ENCODE measurements at regions not wholly inside any gene's neighbourhood (a gene's known extent, or its start where the extent isn't known, plus 50 kb on each side); places are given as distances from the start of the nearest gene placed in this dataset.

- in situ Hi-C loops (cut with MboI; ENCODE audit: low sequenced_read_pairs): no loop called here
These were observed 258.3 kb downstream of the TOMM20 start for GRCh38 chr1:234870020-234870981.

DNA sequence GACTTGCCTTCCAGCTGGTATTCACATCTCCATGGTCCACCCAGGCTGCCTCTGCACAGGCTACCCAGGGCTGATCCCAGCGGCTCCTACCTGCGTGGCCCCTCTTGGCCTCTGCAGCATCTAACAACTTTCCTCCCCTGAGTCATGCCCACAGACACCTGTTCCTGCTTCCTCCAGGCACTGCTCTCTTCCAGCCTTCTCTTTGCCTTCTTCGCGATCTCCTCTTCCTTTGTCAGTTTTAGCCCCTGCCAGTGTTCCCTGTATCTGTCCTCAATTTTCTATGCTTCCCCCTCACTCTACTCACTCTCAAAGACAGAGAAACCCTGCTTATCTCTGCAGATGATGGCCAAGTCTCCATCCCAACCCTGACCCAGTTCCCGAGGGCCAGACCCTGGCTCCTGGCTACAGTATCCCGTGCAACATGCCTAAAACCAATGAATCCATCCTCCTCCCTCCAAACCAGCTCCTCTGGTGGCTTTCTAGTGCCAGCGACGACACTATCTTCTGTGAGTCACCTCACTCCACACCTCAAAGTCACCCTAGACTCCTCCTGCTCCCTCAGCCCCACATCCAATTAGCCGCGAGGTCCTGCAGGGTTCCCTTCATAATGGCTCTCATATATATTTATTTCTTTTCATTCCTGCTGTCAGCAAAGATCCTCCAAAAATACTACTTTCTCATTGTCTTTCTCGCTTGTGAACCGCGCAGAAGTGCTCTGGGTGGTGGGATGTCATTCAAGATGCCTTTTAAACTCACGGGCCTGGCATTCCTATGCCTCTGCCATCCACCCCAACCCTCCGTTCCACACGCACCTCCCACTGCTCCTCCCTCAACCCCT, 259.2 kb downstream of the TOMM20 start:
- in situ Hi-C loops (cut with MboI; ENCODE audit: low sequenced_read_pairs): no loop called here

- in situ Hi-C loops (cut with MboI; ENCODE audit: low sequenced_read_pairs): no loop called here
These were observed 258.5 kb upstream of the IRF2BP2 start for GRCh38 chr1:234868296-234869147.

- in situ Hi-C loops (cut with MboI; ENCODE audit: low sequenced_read_pairs): no loop called here
These were observed 256.3 kb upstream of the IRF2BP2 start for GRCh38 chr1:234866007-234866866.

GRCh38 chr1:234865171-234866006, 255.4 kb upstream of the IRF2BP2 start:
- in situ Hi-C loops (cut with MboI; ENCODE audit: low sequenced_read_pairs): no loop called here

DNA sequence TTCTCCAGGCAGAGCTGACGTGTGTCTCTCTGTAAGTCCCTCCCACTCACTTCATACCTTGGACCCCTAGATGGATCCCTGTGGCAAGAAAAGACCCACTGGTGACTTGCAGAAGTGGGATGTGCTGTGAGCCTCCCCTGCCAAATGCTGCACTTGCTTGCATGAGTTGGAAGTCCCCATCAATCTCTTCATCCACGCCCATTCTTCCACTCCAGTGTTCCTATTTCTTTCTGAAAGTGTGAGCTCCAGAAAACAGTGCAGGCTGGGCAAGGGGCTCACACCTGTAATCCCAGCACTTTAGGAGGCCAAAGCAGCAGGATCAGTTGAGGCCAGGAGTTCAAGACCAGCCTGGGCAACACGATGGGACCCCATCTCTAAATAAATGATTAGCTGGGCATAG, 254.1 kb upstream of the IRF2BP2 start:
- in situ Hi-C loops (cut with MboI; ENCODE audit: low sequenced_read_pairs): no loop called here

- in situ Hi-C loops (cut with MboI; ENCODE audit: low sequenced_read_pairs): no loop called here
These were observed 253.6 kb upstream of the IRF2BP2 start for GRCh38 chr1:234863551-234863971.

DNA sequence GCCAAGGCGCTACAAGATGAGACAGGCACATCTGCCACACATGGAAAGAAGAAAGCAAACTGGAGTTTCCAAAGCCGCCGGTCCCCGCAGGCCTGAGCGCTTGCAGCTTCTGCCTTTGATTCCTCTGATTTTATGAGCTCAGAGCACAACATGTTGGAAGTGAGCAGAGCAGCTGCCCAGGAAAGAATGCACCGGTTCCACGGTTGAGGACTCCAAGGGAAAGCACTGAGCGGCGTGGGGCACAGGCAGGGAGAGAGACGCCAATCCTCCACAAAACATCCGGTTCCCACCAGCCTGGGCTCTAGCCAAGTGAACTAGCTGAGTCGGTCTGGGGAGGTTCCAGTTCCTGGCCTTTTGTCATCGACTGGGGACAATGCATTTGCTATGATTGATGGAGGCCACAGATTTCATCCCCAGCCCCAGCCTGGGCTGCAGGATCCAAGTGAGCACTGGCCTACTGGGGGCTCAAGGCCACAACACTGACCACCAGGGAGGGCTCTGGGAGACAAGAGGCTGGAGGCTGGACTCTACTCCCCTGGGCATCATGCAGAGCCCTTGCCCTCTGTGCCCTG, 253.1 kb upstream of the IRF2BP2 start:
- in situ Hi-C loops (cut with MboI; ENCODE audit: low sequenced_read_pairs): no loop called here

- in situ Hi-C loops (cut with MboI; ENCODE audit: low sequenced_read_pairs): no loop called here
These were observed 252.5 kb upstream of the IRF2BP2 start for GRCh38 chr1:234862360-234862943.

DNA sequence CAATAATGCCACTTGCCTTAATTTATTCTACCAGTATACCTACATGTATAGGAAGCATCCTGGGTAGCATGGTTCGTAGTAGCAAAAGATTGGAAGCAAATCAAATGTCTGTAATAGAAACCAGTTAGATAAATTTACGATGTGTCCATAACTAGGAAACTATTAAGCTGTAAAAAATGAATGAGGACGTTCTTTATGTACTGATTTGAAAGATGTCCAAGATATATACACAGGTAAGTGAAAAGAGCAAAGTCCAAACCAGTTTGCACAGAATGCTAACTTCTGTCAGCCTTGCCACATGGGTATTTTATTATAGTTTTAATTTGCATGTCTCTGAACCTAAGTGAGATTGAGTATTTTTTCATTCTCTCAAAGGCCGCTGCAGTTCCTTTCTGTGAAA, 251.8 kb upstream of the IRF2BP2 start:
- in situ Hi-C loops (cut with MboI; ENCODE audit: low sequenced_read_pairs): no loop called here

- in situ Hi-C loops (cut with MboI; ENCODE audit: low sequenced_read_pairs): no loop called here
These were observed 251.1 kb upstream of the IRF2BP2 start for GRCh38 chr1:234861024-234861620.

DNA sequence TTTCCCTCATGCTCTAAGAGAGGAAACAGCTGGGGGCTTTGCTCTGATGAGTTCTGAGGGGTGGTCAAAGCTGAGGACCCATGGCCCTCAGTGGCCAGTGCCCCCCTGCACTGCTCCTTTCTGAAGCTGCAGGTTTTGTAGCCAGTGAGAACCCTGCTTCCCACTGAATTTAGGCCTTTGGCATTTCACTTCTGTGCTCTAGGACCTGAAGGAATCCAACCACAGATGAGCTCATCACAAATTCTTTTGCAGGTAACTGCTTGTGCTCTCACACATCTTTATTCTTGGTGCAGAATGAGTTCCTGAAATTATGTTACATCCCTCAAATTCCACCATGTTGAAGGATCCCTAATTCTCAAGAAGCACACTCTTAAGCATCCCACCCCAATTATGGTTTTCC, 248.7 kb upstream of the IRF2BP2 start:
- in situ Hi-C loops (cut with MboI; ENCODE audit: low sequenced_read_pairs): loop anchor here (10.0 kb wide), 2 partner anchors 226 to 254 kb away; no protein-coding TSS in a partner anchor

- in situ Hi-C loops (cut with MboI; ENCODE audit: low sequenced_read_pairs): loop anchor here (10.0 kb wide), 2 partner anchors 228 to 252 kb away; no protein-coding TSS in a partner anchor
These were observed 246.9 kb upstream of the IRF2BP2 start for GRCh38 chr1:234856845-234857245.

DNA sequence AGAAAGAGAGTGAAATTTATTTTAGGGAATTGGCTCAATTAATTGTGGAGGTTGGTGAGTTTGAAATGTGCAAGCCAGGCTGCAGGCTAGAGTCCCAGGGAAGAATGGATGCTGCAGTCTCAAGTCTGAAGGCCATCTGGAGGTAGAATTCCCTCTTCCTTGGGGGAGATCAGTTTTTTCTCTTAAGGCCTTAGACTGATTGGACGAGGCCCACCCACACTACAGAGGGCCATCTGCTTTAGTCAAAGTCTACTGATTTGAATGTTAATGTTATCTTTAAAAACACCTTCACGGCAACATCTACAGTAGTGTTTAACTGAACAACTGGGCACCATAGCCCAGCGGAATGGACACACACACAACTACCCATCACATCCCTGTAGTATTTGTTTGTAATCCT, 245.9 kb upstream of the IRF2BP2 start:
- in situ Hi-C loops (cut with MboI; ENCODE audit: low sequenced_read_pairs): loop anchor here (10.0 kb wide), 2 partner anchors 229 to 251 kb away; no protein-coding TSS in a partner anchor

DNA sequence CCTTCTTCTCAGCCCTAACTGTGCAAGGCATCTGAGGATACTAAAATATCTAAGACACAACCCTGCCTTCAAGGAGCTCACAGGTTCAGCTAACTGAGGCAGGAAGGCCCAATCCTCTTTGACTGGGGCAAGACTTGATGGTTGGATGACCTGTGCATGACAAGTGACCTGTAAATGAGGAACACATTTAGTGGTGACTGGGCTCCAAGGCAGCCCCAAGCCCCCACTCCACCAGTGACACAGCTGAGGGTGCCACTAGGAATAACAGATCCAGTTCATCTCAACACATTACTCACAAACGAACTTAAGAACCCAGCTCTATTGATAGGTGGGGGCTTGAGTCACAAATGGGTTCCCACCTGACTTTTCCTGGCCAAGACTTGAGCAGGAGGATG, 244.7 kb upstream of the IRF2BP2 start:
- in situ Hi-C loops (cut with MboI; ENCODE audit: low sequenced_read_pairs): loop anchor here (10.0 kb wide), 2 partner anchors 230 to 250 kb away; no protein-coding TSS in a partner anchor

GRCh38 chr1:234853906-234854644, 244.1 kb upstream of the IRF2BP2 start:
- in situ Hi-C loops (cut with MboI; ENCODE audit: low sequenced_read_pairs): loop anchor here (10.0 kb wide), 2 partner anchors 231 to 249 kb away; no protein-coding TSS in a partner anchor

- in situ Hi-C loops (cut with MboI; ENCODE audit: low sequenced_read_pairs): loop anchor here (10.0 kb wide), 2 partner anchors 232 to 248 kb away; no protein-coding TSS in a partner anchor
These were observed 242.7 kb upstream of the IRF2BP2 start for GRCh38 chr1:234852659-234853058.
